Esophagus (tissue), 2 donors: ENCODE measurements at regions not wholly inside any gene's neighbourhood (a gene's known extent, or its start where the extent isn't known, plus 50 kb on each side); places are given as distances from the start of the nearest gene placed in this dataset.

Experiments
- H3K27ac ChIP-seq, 2 donors: one replicate each; pipeline ENCODE4 v1.5.1; 2013; ENCODE audit warnings: low read depth in 2 of 2, mild to moderate bottlenecking in 2 of 2, inconsistent platforms in 1 of 2, low read length in 1 of 2, moderate library complexity in 1 of 2
- H3K27me3 ChIP-seq, 2 donors: one replicate each; pipeline ENCODE4 v1.6.1; 2013; ENCODE audit warnings: low read length in 2 of 2, control low read depth in 1 of 2, mild to moderate bottlenecking in 1 of 2; ENCODE audit not compliant: insufficient read depth in 2 of 2, control insufficient read depth in 1 of 2
- H3K36me3 ChIP-seq, 2 donors: one replicate each; pipeline ENCODE4 v1.6.1; 2013; ENCODE audit warnings: low read length in 1 of 2; ENCODE audit not compliant: control insufficient read depth in 2 of 2, insufficient read depth in 2 of 2
- H3K4me1 ChIP-seq, 2 donors: one replicate each; pipeline ENCODE4 v1.6.1; 2013; ENCODE audit warnings: low read length in 1 of 2; ENCODE audit not compliant: control insufficient read depth in 2 of 2, insufficient read depth in 2 of 2
- H3K4me3 ChIP-seq, 2 donors: one replicate each; pipeline ENCODE4 v1.5.1; 2013; ENCODE audit warnings: low read length in 2 of 2, mild to moderate bottlenecking in 2 of 2, low read depth in 1 of 2, moderate library complexity in 1 of 2
- H3K9me3 ChIP-seq, 2 donors: one replicate each; pipeline ENCODE4 v1.6.1; 2013; ENCODE audit warnings: mild to moderate bottlenecking in 2 of 2, low read depth in 1 of 2, low read length in 1 of 2, moderate library complexity in 1 of 2; ENCODE audit not compliant: control insufficient read depth in 2 of 2, insufficient read depth in 1 of 2
- WGBS, 2 donors: extraction: QIAGEN DNeasy Blood & Tissue Kit; methylation state at CpG; one replicate each; pipeline ENCODE4 v1.1.7; 2013; 5-methylcytosine and 5-hydroxymethylcytosine counted together
- donor health status: healthy with polysubstance abuse.
- donor health status: Bipolar disorder and iron deficiency.

- no peaks in the 10 kb centered on the region for H3K27me3 ChIP-seq
- H3K4me1 ChIP-seq: no peaks in the 10 kb centered on the region
- 92 to 94% methylated on average over 2 of the region's 2 CpGs for WGBS, 2 donors
- H3K4me3 ChIP-seq: no peak overlapping the region
- no peak overlapping the region for H3K27ac ChIP-seq
- H3K36me3 ChIP-seq: no peaks in the 10 kb centered on the region
- no peaks in the 10 kb centered on the region for H3K9me3 ChIP-seq
Observed at GRCh38 chr11:104323841-104324240, 159.9 kb upstream of the PDGFD start.

GRCh38 chr11:104322696-104323095 lies 158.7 kb upstream of the PDGFD start:
- no peaks in the 10 kb centered on the region for H3K36me3 ChIP-seq
- no peaks in the 10 kb centered on the region for H3K9me3 ChIP-seq
- WGBS, 2 donors: 56 to 60% methylated on average over 4 of the region's 4 CpGs
- no peaks in the 10 kb centered on the region for H3K4me1 ChIP-seq
- no peaks in the 10 kb centered on the region for H3K27me3 ChIP-seq
- no peak overlapping the region for H3K4me3 ChIP-seq
- no peak overlapping the region for H3K27ac ChIP-seq

- Histone ChIP-seq H3K9me3 (no peaks in the 10 kb centered on the region), H3K4me3 (no peak overlapping the region), H3K27me3 (no peaks in the 10 kb centered on the region), H3K4me1 (no peaks in the 10 kb centered on the region), H3K27ac (no peak overlapping the region), H3K36me3 (no peaks in the 10 kb centered on the region)
- 73 to 76% methylated on average over 1 of the region's 1 CpG for WGBS, 2 donors
Observed at GRCh38 chr11:104320956-104321355, 157.0 kb upstream of the PDGFD start.

GRCh38 chr11:104320097-104320496 lies 156.2 kb upstream of the PDGFD start:
- Histone ChIP-seq H3K4me3 (no peak overlapping the region), H3K27ac (no peak overlapping the region), H3K36me3 (no peaks in the 10 kb centered on the region), H3K27me3 (no peaks in the 10 kb centered on the region), H3K4me1 (no peaks in the 10 kb centered on the region), H3K9me3 (no peaks in the 10 kb centered on the region)

- no peaks in the 10 kb centered on the region for H3K27me3 ChIP-seq
- H3K4me1 ChIP-seq: no peaks in the 10 kb centered on the region
- no peak overlapping the region for H3K4me3 ChIP-seq
- WGBS, 2 donors: 48 to 63% methylated on average over 4 of the region's 4 CpGs
- no peak overlapping the region for H3K27ac ChIP-seq
- H3K36me3 ChIP-seq: no peaks in the 10 kb centered on the region
- H3K9me3 ChIP-seq: no peaks in the 10 kb centered on the region
Observed at GRCh38 chr11:104319396-104319795, 155.4 kb upstream of the PDGFD start.

- Histone ChIP-seq H3K4me3 (no peak overlapping the region), H3K4me1 (no peaks in the 10 kb centered on the region), H3K27me3 (no peaks in the 10 kb centered on the region), H3K9me3 (no peaks in the 10 kb centered on the region), H3K36me3 (no peaks in the 10 kb centered on the region), H3K27ac (no peak overlapping the region)
- 84 to 86% methylated on average over 2 of the region's 2 CpGs for WGBS, 2 donors
Observed at GRCh38 chr11:104306862-104307474, 143.0 kb upstream of the PDGFD start.

- no peak overlapping the region for H3K4me3 ChIP-seq
- H3K4me1 ChIP-seq: no peaks in the 10 kb centered on the region
- no peaks in the 10 kb centered on the region for H3K36me3 ChIP-seq
- H3K27ac ChIP-seq: no peak overlapping the region
- H3K9me3 ChIP-seq: no peaks in the 10 kb centered on the region
- H3K27me3 ChIP-seq: no peaks in the 10 kb centered on the region
- 67 to 74% methylated on average over 1 of the region's 1 CpG for WGBS, 2 donors
Observed at GRCh38 chr11:104301776-104302175, 137.8 kb upstream of the PDGFD start.

GRCh38 chr11:104291646-104292045 lies 127.7 kb upstream of the PDGFD start:
- H3K9me3 ChIP-seq: no peaks in the 10 kb centered on the region
- H3K4me1 ChIP-seq: no peaks in the 10 kb centered on the region
- H3K27me3 ChIP-seq: peaks cover 0 to 2% of the 10 kb centered on the region in 2 donors
- H3K4me3 ChIP-seq: no peak overlapping the region
- no peaks in the 10 kb centered on the region for H3K36me3 ChIP-seq
- 76 to 85% methylated on average over 2 of the region's 2 CpGs for WGBS, 2 donors
- H3K27ac ChIP-seq: no peak overlapping the region

GRCh38 chr11:104286129-104286528 lies 122.2 kb upstream of the PDGFD start:
- H3K4me1 ChIP-seq: no peaks in the 10 kb centered on the region
- peaks cover 0 to 2% of the 10 kb centered on the region in 2 donors for H3K27me3 ChIP-seq
- H3K9me3 ChIP-seq: no peaks in the 10 kb centered on the region
- H3K4me3 ChIP-seq: no peak overlapping the region
- 40 to 59% methylated on average over 1 of the region's 1 CpG for WGBS, 2 donors
- H3K36me3 ChIP-seq: no peaks in the 10 kb centered on the region
- no peak overlapping the region for H3K27ac ChIP-seq

GRCh38 chr11:104279587-104279986 lies 115.6 kb upstream of the PDGFD start:
- Histone ChIP-seq H3K27me3 (no peaks in the 10 kb centered on the region), H3K4me3 (no peak overlapping the region), H3K4me1 (no peaks in the 10 kb centered on the region), H3K27ac (no peak overlapping the region), H3K36me3 (no peaks in the 10 kb centered on the region), H3K9me3 (no peaks in the 10 kb centered on the region)
